Activated CD8-positive, alpha-beta T cell treated with anti-CD3 and anti-CD28 coated beads, Interleukin-2, amount 10 ng/mL, durations not matched to agents 7 days and 5 days (primary cell): ENCODE measurements at regions not wholly inside any gene's neighbourhood (a gene's known extent, or its start where the extent isn't known, plus 50 kb on each side); places are given as distances from the start of the nearest gene placed in this dataset.

Experiments used
- ATAC-seq: fragments of 150-1000 bp; cut with Tn5 transposase; one replicate; pipeline ENCODE4 v1.10.0; 2021; ENCODE audit warnings: moderate library complexity
- CTCF ChIA-PET: fragments of 350-600 bp; sonication (Branson Sonifier 250); formaldehyde crosslinking; loops from one replicate; lab custom pipeline; 2021; ENCODE audit warnings: antibody characterized with exemption; lab: Charles Lee
- POLR2A ChIA-PET: fragments of 350-600 bp; sonication (Branson Sonifier 250); formaldehyde crosslinking; loops from one replicate; lab custom pipeline; 2021; ENCODE audit warnings: antibody characterized with exemption; lab: Charles Lee
- DNase-seq: peaks from one replicate; pipeline ENCODE4 v3.0.0-alpha.2; 2020
- H3K27ac Mint-ChIP-seq: one replicate; pipeline ENCODE4 v1.8.0; 2021; ENCODE audit warnings: mild to moderate bottlenecking, mixed read lengths
- H3K27me3 Mint-ChIP-seq: one replicate; pipeline ENCODE4 v1.8.0; 2021; ENCODE audit warnings: low read depth, mixed read lengths
- H3K36me3 Mint-ChIP-seq: one replicate; pipeline ENCODE4 v1.8.0; 2021; ENCODE audit warnings: low read depth, mixed read lengths
- H3K4me1 Mint-ChIP-seq: one replicate; pipeline ENCODE4 v1.8.0; 2021; ENCODE audit warnings: low read depth, mixed read lengths
- H3K4me3 Mint-ChIP-seq: one replicate; pipeline ENCODE4 v1.8.0; 2021; ENCODE audit warnings: mild to moderate bottlenecking, mixed read lengths
- H3K9me3 Mint-ChIP-seq: one replicate; pipeline ENCODE4 v1.8.0; 2022; ENCODE audit warnings: mixed read lengths; ENCODE audit not compliant: insufficient read depth

DNA sequence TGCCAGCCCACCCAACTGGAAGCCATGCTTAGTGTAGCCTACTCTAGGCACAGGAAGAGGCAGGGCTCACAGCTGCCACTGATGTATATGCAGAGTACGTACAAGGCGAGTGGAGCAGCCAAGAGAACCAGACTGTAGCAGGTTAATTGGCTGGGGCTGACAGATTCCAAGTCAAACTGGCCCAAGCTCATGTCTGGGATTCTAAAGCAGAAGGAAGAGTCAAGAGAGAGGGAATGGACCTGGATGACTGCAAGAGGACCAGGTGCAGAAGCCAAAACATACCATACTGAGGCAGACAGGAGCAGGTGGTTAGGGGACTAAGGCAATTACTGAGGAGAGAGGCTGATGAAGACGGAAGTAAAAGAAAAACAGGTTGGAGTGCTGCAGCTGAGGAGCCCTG is 51.3 kb upstream of the LRRN2 start:
- Mint-ChIP-seq H3K4me1 (no peaks in the 10 kb centered on the region), H3K27me3 (peaks cover 40% of the 10 kb centered on the region), H3K36me3 (no peaks in the 10 kb centered on the region), H3K9me3 (peaks cover 8% of the 10 kb centered on the region), H3K4me3 (no peak overlapping the region), H3K27ac (no peak overlapping the region)
- DNase-seq (no peak), ATAC-seq (no peak)
- ChIA-PET POLR2A (no interaction called here), CTCF (no interaction called here)

GRCh38 chr1:204738506-204738905 is 53.0 kb upstream of the LRRN2 start:
- H3K27me3 Mint-ChIP-seq: peaks cover 42% of the 10 kb centered on the region
- H3K4me1 Mint-ChIP-seq: no peaks in the 10 kb centered on the region
- POLR2A ChIA-PET: no interaction called here
- H3K9me3 Mint-ChIP-seq: peaks cover 8% of the 10 kb centered on the region
- no peak for ATAC-seq
- no peak overlapping the region for H3K27ac Mint-ChIP-seq
- no peak for DNase-seq
- CTCF ChIA-PET: interaction anchor here (0.8 to 1.0 kb wide), 2 partner anchors 8 to 210 kb away, joined by 3 to 4 read pairs; no protein-coding TSS in a partner anchor
- H3K36me3 Mint-ChIP-seq: no peaks in the 10 kb centered on the region
- H3K4me3 Mint-ChIP-seq: no peak overlapping the region

GRCh38 chr1:204740354-204740753 is 54.8 kb upstream of the LRRN2 start:
- ChIA-PET CTCF (no interaction called here), POLR2A (no interaction called here)
- no peaks in the 10 kb centered on the region for H3K36me3 Mint-ChIP-seq
- peaks cover 8% of the 10 kb centered on the region for H3K9me3 Mint-ChIP-seq
- H3K27ac Mint-ChIP-seq: no peak overlapping the region
- ATAC-seq (no peak), DNase-seq (no peak)
- no peak overlapping the region for H3K4me3 Mint-ChIP-seq
- H3K27me3 Mint-ChIP-seq: peaks cover 38% of the 10 kb centered on the region
- no peaks in the 10 kb centered on the region for H3K4me1 Mint-ChIP-seq

- no peaks in the 10 kb centered on the region for H3K36me3 Mint-ChIP-seq
- H3K4me1 Mint-ChIP-seq: no peaks in the 10 kb centered on the region
- H3K9me3 Mint-ChIP-seq: peaks cover 8% of the 10 kb centered on the region
- DNase-seq: no peak
- H3K27ac Mint-ChIP-seq: no peak overlapping the region
- no peak overlapping the region for H3K4me3 Mint-ChIP-seq
- ATAC-seq: no peak
- H3K27me3 Mint-ChIP-seq: peaks cover 38% of the 10 kb centered on the region
- CTCF ChIA-PET: no interaction called here
- POLR2A ChIA-PET: no interaction called here
Measured at GRCh38 chr1:204741440-204741839, 55.9 kb upstream of the LRRN2 start.

GRCh38 chr1:204742676-204743251 is 57.2 kb upstream of the LRRN2 start:
- ATAC-seq: no peak
- peaks cover 29% of the 10 kb centered on the region for H3K27me3 Mint-ChIP-seq

GRCh38 chr1:204744107-204744779 is 58.7 kb upstream of the LRRN2 start:
- DNase-seq: no peak
- Mint-ChIP-seq H3K27me3 (peaks cover 24% of the 10 kb centered on the region), H3K4me3 (no peak overlapping the region), H3K27ac (no peak overlapping the region), H3K4me1 (no peaks in the 10 kb centered on the region), H3K9me3 (no peaks in the 10 kb centered on the region), H3K36me3 (no peaks in the 10 kb centered on the region)
- no peak for ATAC-seq
- ChIA-PET POLR2A (interaction anchor here (0.5 to 0.6 kb wide), 2 partner anchors 249 to 407 kb away, joined by 3 to 4 read pairs; no protein-coding TSS in a partner anchor), CTCF (interaction anchor here (0.8 to 5.1 kb wide), 4 partner anchors 20 to 178 kb away, joined by 3 to 42 read pairs (median 9); no protein-coding TSS in a partner anchor)

More at GRCh38 chr1:204742676-204743251, 57.2 kb upstream of the LRRN2 start:
- Mint-ChIP-seq H3K4me3 (no peak overlapping the region), H3K36me3 (no peaks in the 10 kb centered on the region), H3K9me3 (peaks cover 8% of the 10 kb centered on the region), H3K4me1 (no peaks in the 10 kb centered on the region), H3K27ac (no peak overlapping the region)
- CTCF ChIA-PET: interaction anchor here (2.2 kb wide), 1 partner anchor 64 kb away, joined by 12 read pairs; no protein-coding TSS in a partner anchor
- POLR2A ChIA-PET: no interaction called here
- DNase-seq: no peak

DNA sequence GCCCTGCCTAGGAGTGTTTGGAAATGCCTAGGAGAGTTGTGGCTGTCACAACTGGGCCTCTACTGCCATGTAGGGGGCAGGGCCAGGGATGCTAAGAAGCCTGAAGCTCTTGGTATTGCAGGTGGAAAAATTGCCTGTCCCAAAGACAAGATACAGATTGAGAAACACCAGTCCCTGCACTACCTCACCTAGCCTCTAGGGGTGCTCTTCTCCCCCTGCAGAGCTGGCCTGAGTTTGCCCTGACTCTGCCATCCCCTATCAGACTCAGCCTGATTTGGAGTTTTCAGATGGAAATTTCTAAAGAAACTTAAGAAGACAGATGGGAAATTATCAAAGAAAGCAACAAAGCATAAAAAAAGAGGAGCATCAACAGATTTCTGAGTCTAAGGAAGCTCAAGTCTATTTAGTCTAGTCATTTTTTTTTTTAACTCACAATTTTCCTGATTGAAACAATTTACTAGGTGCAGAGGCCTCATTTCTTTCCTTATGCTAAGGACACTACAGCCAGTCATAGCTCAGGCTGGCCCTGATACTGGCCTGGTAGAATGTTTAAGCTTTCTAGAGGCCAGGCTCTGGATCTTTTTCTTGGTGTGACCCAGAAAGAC is 61.4 kb upstream of the LRRN2 start:
- Mint-ChIP-seq H3K9me3 (no peaks in the 10 kb centered on the region), H3K4me1 (no peaks in the 10 kb centered on the region), H3K4me3 (no peak overlapping the region), H3K36me3 (no peaks in the 10 kb centered on the region), H3K27ac (no peak overlapping the region), H3K27me3 (peaks cover 18% of the 10 kb centered on the region)
- ATAC-seq (peak; percentile 88), DNase-seq (peak; percentile 65)
- CTCF ChIA-PET: interaction anchor here (0.7 to 5.1 kb wide), 36 partner anchors 9 to 793 kb away, joined by 3 to 42 read pairs (median 4); no protein-coding TSS in a partner anchor
- POLR2A ChIA-PET: no interaction called here

DNA sequence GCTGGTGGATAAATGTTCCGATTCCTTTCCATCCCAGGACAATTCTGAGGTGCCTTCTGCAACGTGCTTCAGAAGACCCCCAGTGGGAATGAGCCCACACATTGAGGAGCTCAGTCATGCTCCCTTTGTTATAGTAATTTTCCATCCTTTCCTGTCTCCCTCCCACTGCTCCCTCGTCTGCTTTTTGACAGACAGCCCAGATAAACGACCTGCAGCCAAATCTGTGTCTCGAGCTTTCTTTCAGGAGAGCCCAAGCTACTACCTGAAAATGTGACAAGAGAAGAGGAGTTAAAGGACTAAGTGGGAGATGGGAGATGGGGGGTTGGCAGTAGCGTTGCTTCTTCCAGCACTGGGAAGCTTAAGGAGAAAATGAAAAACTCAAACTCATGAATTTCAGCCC is 65.9 kb upstream of the LRRN2 start:
- H3K36me3 Mint-ChIP-seq: no peaks in the 10 kb centered on the region
- H3K27me3 Mint-ChIP-seq: peaks cover 12% of the 10 kb centered on the region
- no peaks in the 10 kb centered on the region for H3K9me3 Mint-ChIP-seq
- no peak overlapping the region for H3K27ac Mint-ChIP-seq
- DNase-seq: no peak
- POLR2A ChIA-PET: interaction anchor here (0.6 kb wide), 1 partner anchor 192 kb away, joined by 3 read pairs; no protein-coding TSS in a partner anchor
- no peak for ATAC-seq
- CTCF ChIA-PET: interaction anchor here (0.9 to 2.1 kb wide), 3 partner anchors 12 to 186 kb away, joined by 3 to 9 read pairs (median 4); no protein-coding TSS in a partner anchor
- H3K4me1 Mint-ChIP-seq: no peaks in the 10 kb centered on the region
- H3K4me3 Mint-ChIP-seq: no peak overlapping the region

DNA sequence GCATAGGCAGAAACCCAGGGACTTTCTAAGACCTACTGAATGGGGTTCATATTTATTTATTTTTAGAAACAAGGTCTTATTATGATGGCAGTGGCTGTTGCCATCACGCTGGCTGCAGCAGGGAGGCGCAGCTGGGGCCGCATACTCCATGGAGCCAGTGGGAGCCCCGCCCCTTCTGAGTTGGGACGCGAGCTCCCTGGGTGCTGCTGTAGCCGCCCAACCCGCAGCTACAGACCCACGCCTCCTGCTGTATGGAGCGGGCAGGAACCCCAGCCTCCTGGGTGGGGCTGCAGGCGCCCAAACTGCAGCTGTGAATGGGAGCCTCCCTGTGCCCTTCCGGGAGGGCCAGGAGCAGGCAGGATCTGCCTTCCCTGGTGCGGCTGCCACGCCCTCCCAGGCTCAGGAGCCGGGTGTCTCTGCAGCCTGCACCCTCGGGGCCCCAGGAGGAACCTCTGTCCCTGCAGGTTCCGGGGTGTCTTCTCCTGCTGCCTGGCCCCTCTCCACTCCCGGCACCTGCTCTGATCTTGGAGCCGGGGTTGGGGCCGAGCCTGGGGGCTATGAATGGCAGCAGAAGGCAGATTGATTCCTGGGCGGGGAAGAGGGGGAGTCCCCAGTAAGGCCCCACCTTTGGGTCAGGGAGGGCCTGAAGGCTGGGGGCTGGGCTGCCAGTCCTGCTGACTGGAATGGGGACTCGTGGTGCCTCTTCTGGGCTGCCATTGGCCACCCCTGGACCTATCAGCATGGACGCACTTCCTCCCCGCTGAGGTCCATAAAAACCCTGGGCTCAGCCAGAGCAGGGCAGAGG is 66.5 kb upstream of the LRRN2 start:
- CTCF ChIA-PET: interaction anchor here (0.9 to 2.1 kb wide), 4 partner anchors 11 to 186 kb away, joined by 3 to 17 read pairs (median 6); no protein-coding TSS in a partner anchor
- peaks cover 12% of the 10 kb centered on the region for H3K27me3 Mint-ChIP-seq

DNA sequence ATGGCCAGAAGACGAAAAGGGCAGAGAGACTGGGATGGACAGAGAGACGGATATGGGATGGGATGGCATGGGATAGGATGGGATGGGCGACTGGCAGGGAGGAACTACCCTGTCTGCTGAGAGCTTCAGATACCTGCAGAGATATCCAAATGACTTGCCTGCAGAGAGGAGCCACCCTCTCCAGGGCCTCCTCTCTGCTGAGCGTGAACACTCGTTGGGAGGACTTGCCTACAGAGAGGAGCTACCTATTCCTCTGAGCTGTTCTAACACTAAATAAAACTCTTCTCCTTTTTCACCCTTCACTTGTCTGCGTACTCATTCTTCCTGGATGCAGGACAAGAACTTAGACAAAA is 67.1 kb upstream of the LRRN2 start:
- CTCF ChIA-PET: interaction anchor here (1.7 to 2.1 kb wide), 2 partner anchors 11 to 54 kb away, joined by 6 to 17 read pairs; no protein-coding TSS in a partner anchor
- H3K4me1 Mint-ChIP-seq: no peaks in the 10 kb centered on the region
- no peaks in the 10 kb centered on the region for H3K36me3 Mint-ChIP-seq
- H3K4me3 Mint-ChIP-seq: no peak overlapping the region
- DNase-seq (no peak), ATAC-seq (no peak)
- POLR2A ChIA-PET: no interaction called here
- H3K27me3 Mint-ChIP-seq: peaks cover 12% of the 10 kb centered on the region
- no peak overlapping the region for H3K27ac Mint-ChIP-seq
- H3K9me3 Mint-ChIP-seq: no peaks in the 10 kb centered on the region

More for the DNA sequence above, 66.5 kb upstream of the LRRN2 start:
- Mint-ChIP-seq H3K4me3 (no peak overlapping the region), H3K9me3 (no peaks in the 10 kb centered on the region), H3K27ac (no peak overlapping the region), H3K36me3 (no peaks in the 10 kb centered on the region), H3K4me1 (no peaks in the 10 kb centered on the region)
- POLR2A ChIA-PET: interaction anchor here (0.6 kb wide), 1 partner anchor 192 kb away, joined by 3 read pairs; no protein-coding TSS in a partner anchor
- ATAC-seq (no peak), DNase-seq (no peak)

DNA sequence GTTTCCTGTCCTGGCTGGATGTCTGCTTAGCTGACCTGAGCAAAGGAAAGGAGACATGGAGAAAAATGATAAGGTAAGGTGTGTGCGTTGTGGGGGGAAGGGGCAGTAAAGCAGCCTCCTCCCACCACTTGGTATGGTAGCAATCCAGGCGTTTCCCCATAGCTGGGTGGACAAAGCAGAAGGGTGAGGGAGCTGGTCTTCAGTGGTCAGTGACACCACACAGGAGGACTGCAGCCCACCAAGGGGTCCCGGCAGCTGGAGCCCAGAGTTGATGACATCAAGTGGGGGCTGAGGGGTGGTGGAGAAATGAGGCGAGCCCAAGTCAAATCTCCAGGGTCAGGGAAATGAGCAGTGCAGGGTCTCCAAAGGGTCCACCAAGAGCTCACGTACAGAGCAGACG is 69.3 kb upstream of the LRRN2 start:
- ChIA-PET CTCF (interaction anchor here (1.8 kb wide), 1 partner anchor 9 kb away, joined by 8 read pairs; no protein-coding TSS in a partner anchor), POLR2A (no interaction called here)
- no peak overlapping the region for H3K27ac Mint-ChIP-seq
- no peak overlapping the region for H3K4me3 Mint-ChIP-seq
- DNase-seq: no peak
- no peaks in the 10 kb centered on the region for H3K36me3 Mint-ChIP-seq
- H3K9me3 Mint-ChIP-seq: no peaks in the 10 kb centered on the region
- no peaks in the 10 kb centered on the region for H3K4me1 Mint-ChIP-seq
- peaks cover 3% of the 10 kb centered on the region for H3K27me3 Mint-ChIP-seq
- no peak for ATAC-seq
